Activated T-cell treated with anti-CD3 and anti-CD28 coated beads, Interleukin-2, amount 50 U/mL, for 4 hours (primary cell): ENCODE measurements at regions not wholly inside any gene's neighbourhood (a gene's known extent, or its start where the extent isn't known, plus 50 kb on each side); places are given as distances from the start of the nearest gene placed in this dataset.

ENCODE experiments used
- ATAC-seq, 2 donors: fragments of 200-7000 bp; cut with Tn5 transposase; one replicate each; pipeline ENCODE4 v1.10.0; 2021
- DNase-seq: peaks from one replicate; pipeline ENCODE4 v3.0.0-alpha.2; 2020
- H3K27me3 Mint-ChIP-seq: one replicate; pipeline ENCODE4 v1.8.0; 2021; ENCODE audit warnings: low read depth, mixed read lengths
- H3K36me3 Mint-ChIP-seq: one replicate; pipeline ENCODE4 v1.8.0; 2022; ENCODE audit warnings: mixed read lengths; ENCODE audit not compliant: insufficient read depth
- H3K4me1 Mint-ChIP-seq: one replicate; pipeline ENCODE4 v1.8.0; 2021; ENCODE audit warnings: low read depth, mixed read lengths
- H3K4me3 Mint-ChIP-seq: one replicate; pipeline ENCODE4 v1.8.0; 2021; ENCODE audit warnings: mild to moderate bottlenecking, moderate library complexity, mixed read lengths
- H3K9me3 Mint-ChIP-seq: one replicate; pipeline ENCODE4 v1.8.0; 2021; ENCODE audit warnings: mixed read lengths

- Mint-ChIP-seq H3K4me1 (no peaks in the 10 kb centered on the region), H3K27me3 (no peaks in the 10 kb centered on the region), H3K9me3 (no peaks in the 10 kb centered on the region), H3K4me3 (no peak overlapping the region), H3K36me3 (no peaks in the 10 kb centered on the region)
- DNase-seq (no peak), ATAC-seq (no peak)
Observed at GRCh38 chr3:109618766-109619378, 281.5 kb upstream of the DPPA4 start.

GRCh38 chr3:109631897-109632296 lies 294.6 kb upstream of the DPPA4 start:
- H3K4me3 Mint-ChIP-seq: no peak overlapping the region
- no peaks in the 10 kb centered on the region for H3K27me3 Mint-ChIP-seq
- no peaks in the 10 kb centered on the region for H3K9me3 Mint-ChIP-seq
- no peaks in the 10 kb centered on the region for H3K4me1 Mint-ChIP-seq
- DNase-seq: no peak
- H3K36me3 Mint-ChIP-seq: no peaks in the 10 kb centered on the region
- no peak for ATAC-seq

GRCh38 chr3:109640146-109640652 lies 302.9 kb upstream of the DPPA4 start:
- Mint-ChIP-seq H3K4me3 (no peak overlapping the region), H3K9me3 (no peaks in the 10 kb centered on the region), H3K4me1 (no peaks in the 10 kb centered on the region), H3K27me3 (no peaks in the 10 kb centered on the region), H3K36me3 (no peaks in the 10 kb centered on the region)
- DNase-seq (no peak), ATAC-seq (no peak)

- H3K9me3 Mint-ChIP-seq: no peaks in the 10 kb centered on the region
- H3K36me3 Mint-ChIP-seq: no peaks in the 10 kb centered on the region
Observed at GRCh38 chr3:109642025-109642424, 304.7 kb upstream of the DPPA4 start.

GRCh38 chr3:109643590-109643989 lies 306.2 kb upstream of the DPPA4 start:
- no peaks in the 10 kb centered on the region for H3K4me1 Mint-ChIP-seq
- ATAC-seq (no peak), DNase-seq (no peak)
- no peaks in the 10 kb centered on the region for H3K9me3 Mint-ChIP-seq
- H3K27me3 Mint-ChIP-seq: no peaks in the 10 kb centered on the region
- H3K36me3 Mint-ChIP-seq: no peaks in the 10 kb centered on the region
- H3K4me3 Mint-ChIP-seq: no peak overlapping the region

More at GRCh38 chr3:109642025-109642424, 304.7 kb upstream of the DPPA4 start:
- DNase-seq (no peak), ATAC-seq (no peak)
- Mint-ChIP-seq H3K4me1 (no peaks in the 10 kb centered on the region), H3K4me3 (no peak overlapping the region), H3K27me3 (no peaks in the 10 kb centered on the region)

GRCh38 chr3:109644332-109644731 lies 307.0 kb upstream of the DPPA4 start:
- peaks cover 2% of the 10 kb centered on the region for H3K27me3 Mint-ChIP-seq
- H3K4me3 Mint-ChIP-seq: no peak overlapping the region
- DNase-seq: no peak
- H3K36me3 Mint-ChIP-seq: peaks cover 3% of the 10 kb centered on the region
- ATAC-seq: no peak
- H3K4me1 Mint-ChIP-seq: no peaks in the 10 kb centered on the region
- H3K9me3 Mint-ChIP-seq: no peaks in the 10 kb centered on the region

- DNase-seq (no peak), ATAC-seq (no peak)
- Mint-ChIP-seq H3K36me3 (peaks cover 3% of the 10 kb centered on the region), H3K9me3 (no peaks in the 10 kb centered on the region), H3K4me1 (no peaks in the 10 kb centered on the region), H3K27me3 (peaks cover 2% of the 10 kb centered on the region), H3K4me3 (no peak overlapping the region)
Observed at GRCh38 chr3:109644746-109645145, 307.4 kb upstream of the DPPA4 start.

GRCh38 chr3:109648027-109648426 lies 310.7 kb upstream of the DPPA4 start:
- Mint-ChIP-seq H3K27me3 (peaks cover 2% of the 10 kb centered on the region), H3K4me3 (no peak overlapping the region), H3K4me1 (no peaks in the 10 kb centered on the region), H3K36me3 (peaks cover 3% of the 10 kb centered on the region), H3K9me3 (peaks cover 9% of the 10 kb centered on the region)
- DNase-seq (no peak), ATAC-seq (no peak)

GRCh38 chr3:109656225-109656624 lies 318.9 kb upstream of the DPPA4 start:
- no peaks in the 10 kb centered on the region for H3K4me1 Mint-ChIP-seq

GRCh38 chr3:109678600-109678999 lies 341.3 kb upstream of the DPPA4 start:
- no peaks in the 10 kb centered on the region for H3K9me3 Mint-ChIP-seq
- no peaks in the 10 kb centered on the region for H3K36me3 Mint-ChIP-seq
- ATAC-seq (no peak), DNase-seq (no peak)
- no peaks in the 10 kb centered on the region for H3K27me3 Mint-ChIP-seq
- no peak overlapping the region for H3K4me3 Mint-ChIP-seq
- no peaks in the 10 kb centered on the region for H3K4me1 Mint-ChIP-seq

More at GRCh38 chr3:109656225-109656624, 318.9 kb upstream of the DPPA4 start:
- Mint-ChIP-seq H3K9me3 (peaks cover 4% of the 10 kb centered on the region), H3K36me3 (no peaks in the 10 kb centered on the region), H3K4me3 (no peak overlapping the region), H3K27me3 (no peaks in the 10 kb centered on the region)
- ATAC-seq: no peak
- DNase-seq: no peak

- DNase-seq (no peak), ATAC-seq (no peak)
- no peak overlapping the region for H3K4me3 Mint-ChIP-seq
- H3K36me3 Mint-ChIP-seq: no peaks in the 10 kb centered on the region
- H3K9me3 Mint-ChIP-seq: no peaks in the 10 kb centered on the region
- H3K4me1 Mint-ChIP-seq: no peaks in the 10 kb centered on the region
- H3K27me3 Mint-ChIP-seq: no peaks in the 10 kb centered on the region
Observed at GRCh38 chr3:109679664-109680063, 342.3 kb upstream of the DPPA4 start.

GRCh38 chr3:109683746-109684145 lies 346.4 kb upstream of the DPPA4 start:
- Mint-ChIP-seq H3K36me3 (no peaks in the 10 kb centered on the region), H3K4me1 (no peaks in the 10 kb centered on the region), H3K4me3 (no peak overlapping the region), H3K9me3 (no peaks in the 10 kb centered on the region), H3K27me3 (no peaks in the 10 kb centered on the region)
- DNase-seq (no peak), ATAC-seq (no peak)

GRCh38 chr3:109685084-109686079 lies 348.0 kb upstream of the DPPA4 start:
- peak; percentile 28 to 34 for ATAC-seq
- DNase-seq: no peak
- Mint-ChIP-seq H3K4me1 (no peaks in the 10 kb centered on the region), H3K4me3 (no peak overlapping the region), H3K9me3 (peaks cover 4% of the 10 kb centered on the region), H3K36me3 (no peaks in the 10 kb centered on the region), H3K27me3 (no peaks in the 10 kb centered on the region)

GRCh38 chr3:109687626-109688025 lies 350.3 kb upstream of the DPPA4 start:
- ATAC-seq (no peak), DNase-seq (no peak)
- Mint-ChIP-seq H3K27me3 (no peaks in the 10 kb centered on the region), H3K36me3 (peaks cover 2% of the 10 kb centered on the region), H3K9me3 (peaks cover 12% of the 10 kb centered on the region), H3K4me1 (no peaks in the 10 kb centered on the region), H3K4me3 (no peak overlapping the region)

- ATAC-seq: no peak
- H3K36me3 Mint-ChIP-seq: peaks cover 3% of the 10 kb centered on the region
- peaks cover 5% of the 10 kb centered on the region for H3K4me1 Mint-ChIP-seq
- H3K9me3 Mint-ChIP-seq: peaks cover 22% of the 10 kb centered on the region
- no peaks in the 10 kb centered on the region for H3K27me3 Mint-ChIP-seq
- no peak for DNase-seq
- H3K4me3 Mint-ChIP-seq: no peak overlapping the region
Observed at GRCh38 chr3:109696932-109697331, 359.6 kb upstream of the DPPA4 start.
